H1 (cell line): ENCODE measurements at regions not wholly inside any gene's neighbourhood (a gene's known extent, or its start where the extent isn't known, plus 50 kb on each side); places are given as distances from the start of the nearest gene placed in this dataset.

Source experiments
- BRCA1 ChIP-seq: IDR thresholded peaks from 2 replicates; pipeline ENCODE4 v1.6.1; 2012; ENCODE audit warnings: low read depth, low read length, improper control_type of control experiment
- CTCF ChIP-seq, 3 experiments: IDR thresholded peaks; 1 replicate in 2 of 3; 2 replicates in 1 of 3; pipeline versions ENCODE4 v1.5.1 to v1.6.1; 2011; ENCODE audit warnings: low read length in 3 of 3, mild to moderate bottlenecking in 3 of 3, inconsistent platforms in 2 of 3, low read depth in 1 of 3, moderate library complexity in 1 of 3; ENCODE audit not compliant: insufficient read depth in 1 of 3; ENCODE audit errors: control extremely low read depth in 1 of 3
- JUND ChIP-seq: IDR thresholded peaks from 2 replicates; pipeline ENCODE4 v1.6.1; 2011; ENCODE audit warnings: mild to moderate bottlenecking, improper control_type of control experiment, low read length
- YY1 ChIP-seq: IDR thresholded peaks from 2 replicates; pipeline ENCODE4 v1.6.1; 2011; ENCODE audit warnings: low read depth, mild to moderate bottlenecking, low read length

GRCh38 chr2:5041501-5041900 is 650.7 kb upstream of the SOX11 start:
- TF ChIP-seq JUND (no peak), BRCA1 (no peak), YY1 (no peak), CTCF (IDR thresholded peaks at IDR 0.05; ENCODE audit: control extremely low read depth in 1 of 3, insufficient read depth in 1 of 3, low read depth in 1 of 3, low read length in 3 of 3) (no peak)
